Tibial nerve (tissue), 4 donors: ENCODE measurements at regions not wholly inside any gene's neighbourhood (a gene's known extent, or its start where the extent isn't known, plus 50 kb on each side); places are given as distances from the start of the nearest gene placed in this dataset.
"Not testable (repeated sequence)": the region's sequence is repeated elsewhere in the genome, so short reads cannot be mapped to it uniquely, and the experiment has no call there.

Source experiments
- DNase-seq, 2 donors: peaks; one replicate each; pipeline ENCODE4 v3.0.0-alpha.2; 2019; ENCODE audit warnings: low spot score in 2 of 2
- H3K27ac ChIP-seq, 4 donors: fragments of 200-600 bp; sonication (generic) in 3 of 4; one replicate each; pipeline ENCODE4 v1.5.1; 2017 to 2019; ENCODE audit warnings: mild to moderate bottlenecking in 1 of 4
- H3K27me3 ChIP-seq, 2 donors: fragments of 200-600 bp; sonication (generic) in 1 of 2; one replicate each; pipeline versions ENCODE4 v1.5.1 to v1.6.0; 2017 to 2019
- H3K36me3 ChIP-seq, 3 donors: fragments of 200-600 bp; sonication (generic); one replicate each; pipeline ENCODE4 v1.5.1; 2018 to 2019
- H3K4me1 ChIP-seq, 4 donors: fragments of 200-600 bp; sonication (generic) in 3 of 4; one replicate each; pipeline ENCODE4 v1.5.1; 2017 to 2019
- H3K4me3 ChIP-seq, 4 donors: fragments of 200-600 bp; sonication (generic) in 3 of 4; one replicate each; pipeline ENCODE4 v1.5.1; 2017 to 2019; ENCODE audit warnings: mild to moderate bottlenecking in 1 of 4, moderate library complexity in 1 of 4
- H3K9me3 ChIP-seq, 4 donors: fragments of 200-600 bp; sonication (generic) in 3 of 4; one replicate each; pipeline ENCODE4 v1.5.1; 2017 to 2019
- CTCF ChIP-seq, 5 experiments: fragments of 200-600 bp in 3 of 5; fragments of 450-650 bp in 2 of 5; sonication (generic) in 3 of 5; IDR thresholded peaks; one replicate each; pipeline ENCODE4 v1.5.1; 2016 to 2019; ENCODE audit warnings: antibody characterized with exemption in 5 of 5, mild to moderate bottlenecking in 3 of 5, moderate library complexity in 2 of 5
- EP300 ChIP-seq, 2 donors: sonication (generic); formaldehyde crosslinking; IDR thresholded peaks; one replicate each; pipeline ENCODE4 v1.6.1; 2017; ENCODE audit warnings: antibody characterized with exemption in 2 of 2, mild to moderate bottlenecking in 1 of 2
- POLR2A ChIP-seq, 2 donors: fragments of 450-650 bp; IDR thresholded peaks; one replicate each; pipeline ENCODE4 v1.6.1; 2017; ENCODE audit warnings: antibody characterized with exemption in 2 of 2, mild to moderate bottlenecking in 2 of 2, moderate library complexity in 2 of 2
- WGBS, 2 donors: methylation state at CpG; one replicate each; pipeline ENCODE4 v1.1.5; 2018; 5-methylcytosine and 5-hydroxymethylcytosine counted together

- 60 to 77% methylated on average over 4 of the region's 4 CpGs for WGBS, 2 donors
- H3K27me3 ChIP-seq = no peaks in the 10 kb centered on the region
- no peaks in the 10 kb centered on the region for H3K9me3 ChIP-seq
- TF ChIP-seq POLR2A (IDR thresholded peaks at IDR 0.05) (no peak), EP300 (IDR thresholded peaks at IDR 0.05) (peak in 1 of 2 donors; percentile 40)
- H3K4me3 ChIP-seq = no peak overlapping the region
- H3K27ac ChIP-seq = peak overlapping the region in 3 of 4 donors; percentile 2 to 74 (median 72)
- no peak for DNase-seq
- H3K4me1 ChIP-seq = peaks cover 0 to 12% (median 0%) of the 10 kb centered on the region in 4 donors
- H3K36me3 ChIP-seq = no peaks in the 10 kb centered on the region
Observed at GRCh38 chr3:27556887-27557286, 72.7 kb upstream of the SLC4A7 start.

GRCh38 chr3:27554706-27555105, 70.5 kb upstream of the SLC4A7 start:
- H3K36me3 ChIP-seq = no peaks in the 10 kb centered on the region
- H3K4me3 ChIP-seq = no peak overlapping the region
- peak overlapping the region in 1 of 4 donors; percentile 35 for H3K27ac ChIP-seq
- peaks cover 0 to 5% (median 0%) of the 10 kb centered on the region in 4 donors for H3K4me1 ChIP-seq
- TF ChIP-seq CTCF (IDR thresholded peaks at IDR 0.05) = no peak
- no peak for TF ChIP-seq POLR2A (IDR thresholded peaks at IDR 0.05)
- peak in 1 of 2 donors; percentile 36 for TF ChIP-seq EP300 (IDR thresholded peaks at IDR 0.05)
- 48 to 52% methylated on average over 2 of the region's 2 CpGs for WGBS, 2 donors
- no peak for DNase-seq
- H3K27me3 ChIP-seq = no peaks in the 10 kb centered on the region
- no peaks in the 10 kb centered on the region for H3K9me3 ChIP-seq

- H3K27ac ChIP-seq = peak overlapping the region in 2 of 4 donors; percentile 35 to 36
- TF ChIP-seq EP300 (IDR thresholded peaks at IDR 0.05) = no peak
- no peak for TF ChIP-seq POLR2A (IDR thresholded peaks at IDR 0.05)
- no peak for TF ChIP-seq CTCF (IDR thresholded peaks at IDR 0.05)
- DNase-seq = no peak
- H3K4me3 ChIP-seq = no peak overlapping the region
- no peaks in the 10 kb centered on the region for H3K36me3 ChIP-seq
- WGBS, 2 donors = 67 to 77% methylated on average over 2 of the region's 2 CpGs
- H3K4me1 ChIP-seq = peaks cover 0 to 5% (median 0%) of the 10 kb centered on the region in 4 donors
- no peaks in the 10 kb centered on the region for H3K9me3 ChIP-seq
- H3K27me3 ChIP-seq = no peaks in the 10 kb centered on the region
Observed at GRCh38 chr3:27553886-27554540, 69.8 kb upstream of the SLC4A7 start.

- WGBS, 2 donors = 91 to 92% methylated on average over 5 of the region's 5 CpGs
- not testable (repeated sequence) for H3K36me3 ChIP-seq, H3K27ac ChIP-seq, H3K9me3 ChIP-seq, DNase-seq, H3K27me3 ChIP-seq, H3K4me1 ChIP-seq, H3K4me3 ChIP-seq
Observed at GRCh38 chr3:27552708-27553107, 68.5 kb upstream of the SLC4A7 start.

GRCh38 chr3:27551413-27551812, 67.2 kb upstream of the SLC4A7 start:
- not testable (repeated sequence) for H3K27me3 ChIP-seq, H3K4me3 ChIP-seq
- WGBS, 2 donors = 72 to 82% methylated on average over 4 of the region's 4 CpGs

GRCh38 chr3:27545061-27545460, 60.9 kb upstream of the SLC4A7 start:
- WGBS, 2 donors = 33 to 40% methylated on average over 1 of the region's 1 CpG

More at GRCh38 chr3:27551413-27551812, 67.2 kb upstream of the SLC4A7 start:
- H3K27ac ChIP-seq, DNase-seq, H3K4me1 ChIP-seq, H3K9me3 ChIP-seq, H3K36me3 ChIP-seq: not testable (repeated sequence)

More at GRCh38 chr3:27545061-27545460, 60.9 kb upstream of the SLC4A7 start:
- H3K9me3 ChIP-seq = no peaks in the 10 kb centered on the region
- TF ChIP-seq CTCF (IDR thresholded peaks at IDR 0.05) (no peak), POLR2A (IDR thresholded peaks at IDR 0.05) (no peak), EP300 (IDR thresholded peaks at IDR 0.05) (no peak)
- no peak overlapping the region for H3K4me3 ChIP-seq
- no peaks in the 10 kb centered on the region for H3K36me3 ChIP-seq
- no peaks in the 10 kb centered on the region for H3K27me3 ChIP-seq
- H3K27ac ChIP-seq = peak overlapping the region in 2 of 4 donors; percentile 65 to 81
- peaks cover 0 to 27% (median 8%) of the 10 kb centered on the region in 4 donors for H3K4me1 ChIP-seq
- no peak for DNase-seq
